ENCODE measurements at regions not wholly inside any gene's neighbourhood (a gene's known extent, or its start where the extent isn't known, plus 50 kb on each side); places are given as distances from the start of the nearest gene placed in this dataset.

GRCh38 chr5:127184851-127185250, 105.7 kb upstream of the MEGF10 start:
- TF ChIP-seq POLR2A (IDR thresholded peaks at IDR 0.05) = no peak
- TF ChIP-seq POLR2AphosphoS5 (IDR thresholded peaks at IDR 0.05) = no peak
- TF ChIP-seq CTCF (IDR thresholded peaks at IDR 0.05) = no peak
- no peak for TF ChIP-seq EP300 (IDR thresholded peaks at IDR 0.05)
- H3K27me3 ChIP-seq = no peaks in the 10 kb centered on the region
- DNase-seq (no peak), ATAC-seq (ENCODE audit: low FRiP score in 2 of 2) (no peak)
- no peaks in the 10 kb centered on the region for H3K36me3 ChIP-seq
- WGBS, 2 donors = 66 to 81% methylated on average over 4 of the region's 4 CpGs
- H3K27ac ChIP-seq = no peak overlapping the region
- no peak overlapping the region for H3K4me3 ChIP-seq
- no peaks in the 10 kb centered on the region for H3K4me1 ChIP-seq
- no peaks in the 10 kb centered on the region for H3K9me3 ChIP-seq

- no peak for ATAC-seq (ENCODE audit: low FRiP score in 2 of 2)
- no peak for DNase-seq
- no peaks in the 10 kb centered on the region for H3K9me3 ChIP-seq
- H3K4me1 ChIP-seq = no peaks in the 10 kb centered on the region
- no peaks in the 10 kb centered on the region for H3K36me3 ChIP-seq
- no peak for TF ChIP-seq EP300 (IDR thresholded peaks at IDR 0.05)
- TF ChIP-seq POLR2AphosphoS5 (IDR thresholded peaks at IDR 0.05) = no peak
- TF ChIP-seq POLR2A (IDR thresholded peaks at IDR 0.05) = no peak
- TF ChIP-seq CTCF (IDR thresholded peaks at IDR 0.05) = no peak
- no peak overlapping the region for H3K27ac ChIP-seq
- H3K4me3 ChIP-seq = no peak overlapping the region
- 67 to 78% methylated on average over 6 of the region's 6 CpGs for WGBS, 2 donors
- no peaks in the 10 kb centered on the region for H3K27me3 ChIP-seq
Measured at GRCh38 chr5:127186657-127187056, 103.9 kb upstream of the MEGF10 start.

GRCh38 chr5:127187706-127188105, 102.9 kb upstream of the MEGF10 start:
- DNase-seq = no peak
- ATAC-seq (ENCODE audit: low FRiP score in 2 of 2) = no peak

GRCh38 chr5:127192150-127192549, 98.4 kb upstream of the MEGF10 start:
- Histone ChIP-seq H3K9me3 (no peaks in the 10 kb centered on the region), H3K4me3 (no peak overlapping the region), H3K4me1 (no peaks in the 10 kb centered on the region), H3K27ac (no peak overlapping the region), H3K36me3 (no peaks in the 10 kb centered on the region), H3K27me3 (no peaks in the 10 kb centered on the region)
- no peak for ATAC-seq (ENCODE audit: low FRiP score in 2 of 2)
- no peak for DNase-seq
- TF ChIP-seq POLR2AphosphoS5 (IDR thresholded peaks at IDR 0.05) (no peak), CTCF (IDR thresholded peaks at IDR 0.05) (no peak), EP300 (IDR thresholded peaks at IDR 0.05) (no peak), POLR2A (IDR thresholded peaks at IDR 0.05) (no peak)
- 90 to 95% methylated on average over 3 of the region's 3 CpGs for WGBS, 2 donors

More at GRCh38 chr5:127187706-127188105, 102.9 kb upstream of the MEGF10 start:
- no peaks in the 10 kb centered on the region for H3K4me1 ChIP-seq
- WGBS, 2 donors = 84 to 88% methylated on average over 5 of the region's 5 CpGs
- TF ChIP-seq EP300 (IDR thresholded peaks at IDR 0.05) (no peak), POLR2AphosphoS5 (IDR thresholded peaks at IDR 0.05) (no peak), POLR2A (IDR thresholded peaks at IDR 0.05) (no peak), CTCF (IDR thresholded peaks at IDR 0.05) (no peak)
- H3K4me3 ChIP-seq = no peak overlapping the region
- no peaks in the 10 kb centered on the region for H3K9me3 ChIP-seq
- H3K27me3 ChIP-seq = no peaks in the 10 kb centered on the region
- no peak overlapping the region for H3K27ac ChIP-seq
- H3K36me3 ChIP-seq = no peaks in the 10 kb centered on the region

GRCh38 chr5:127192836-127193338, 97.7 kb upstream of the MEGF10 start:
- Histone ChIP-seq H3K4me3 (no peak overlapping the region), H3K27me3 (no peaks in the 10 kb centered on the region), H3K9me3 (no peaks in the 10 kb centered on the region), H3K4me1 (no peaks in the 10 kb centered on the region), H3K27ac (no peak overlapping the region), H3K36me3 (no peaks in the 10 kb centered on the region)
- ATAC-seq (ENCODE audit: low FRiP score in 2 of 2) (no peak), DNase-seq (no peak)
- no peak for TF ChIP-seq POLR2AphosphoS5 (IDR thresholded peaks at IDR 0.05)
- no peak for TF ChIP-seq POLR2A (IDR thresholded peaks at IDR 0.05)
- no peak for TF ChIP-seq CTCF (IDR thresholded peaks at IDR 0.05)
- no peak for TF ChIP-seq EP300 (IDR thresholded peaks at IDR 0.05)
- 61 to 67% methylated on average over 3 of the region's 3 CpGs for whole genome bisulfite sequencing, 2 donors

All from upper lobe of left lung (tissue), 6 donors.